Testis (tissue), 2 donors: ENCODE measurements at regions not wholly inside any gene's neighbourhood (a gene's known extent, or its start where the extent isn't known, plus 50 kb on each side); places are given as distances from the start of the nearest gene placed in this dataset.

Experiments
- POLR2A ChIP-seq: fragments of 450-650 bp; IDR thresholded peaks from one replicate; pipeline ENCODE4 v1.6.1; 2017; ENCODE audit warnings: antibody characterized with exemption, mild to moderate bottlenecking, moderate library complexity
- TF ChIP-seq, protein P1 (sequence below), 3 experiments: fragments of 450-650 bp in 2 of 3; fragments of 200-600 bp in 1 of 3; sonication (generic) in 1 of 3; IDR thresholded peaks; one replicate each; pipeline ENCODE4 v1.5.1; 2016 to 2019; ENCODE audit warnings: antibody characterized with exemption in 3 of 3, mild to moderate bottlenecking in 2 of 3, moderate library complexity in 1 of 3

DNA sequence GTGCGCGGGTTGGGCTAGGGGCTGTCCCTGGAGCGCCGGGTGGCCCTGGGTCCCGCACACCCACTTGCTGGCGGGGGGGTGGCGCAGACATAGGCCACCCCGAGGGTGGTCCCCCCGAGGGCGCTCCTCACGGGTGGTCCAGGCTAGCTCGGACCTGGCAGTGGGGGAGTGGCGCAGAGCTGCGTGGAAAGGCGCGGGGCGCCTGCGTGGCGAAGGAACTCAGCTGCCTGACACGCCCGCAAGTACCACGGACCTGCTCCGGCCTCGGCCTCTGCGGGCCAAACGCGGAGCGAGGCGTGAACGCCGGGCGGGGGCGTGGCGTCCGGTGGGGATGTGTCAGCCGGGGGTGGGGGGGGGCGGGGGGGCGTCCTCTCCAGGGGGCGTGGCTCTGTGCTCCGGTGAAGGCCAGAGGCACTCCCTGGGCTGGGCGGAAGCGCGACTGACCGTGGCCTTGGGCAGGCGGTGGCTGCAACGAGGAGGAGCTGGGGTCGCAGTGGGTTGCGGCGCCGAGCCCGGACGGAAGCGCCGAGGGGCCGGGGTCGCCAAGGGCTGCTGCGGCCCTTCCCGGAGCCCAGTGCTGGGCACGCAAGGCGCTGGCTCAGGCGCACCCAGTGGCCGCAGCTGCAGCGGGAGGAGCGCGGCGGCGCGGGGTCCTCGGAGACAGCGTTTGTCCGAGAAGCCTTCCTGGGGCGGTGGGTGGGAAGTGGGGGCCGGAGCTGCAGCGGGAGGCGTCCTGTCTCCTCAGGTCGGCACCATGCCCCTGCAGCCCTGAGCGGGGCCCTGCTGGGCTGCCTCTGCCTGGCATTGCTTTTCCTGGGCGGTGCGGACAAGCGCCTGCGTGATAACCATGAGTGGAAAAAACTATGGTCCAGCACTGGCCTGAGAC, 58.9 kb upstream of the NUPR2 start:
- TF ChIP-seq POLR2A = no peak
- TF ChIP-seq, protein P1, sequence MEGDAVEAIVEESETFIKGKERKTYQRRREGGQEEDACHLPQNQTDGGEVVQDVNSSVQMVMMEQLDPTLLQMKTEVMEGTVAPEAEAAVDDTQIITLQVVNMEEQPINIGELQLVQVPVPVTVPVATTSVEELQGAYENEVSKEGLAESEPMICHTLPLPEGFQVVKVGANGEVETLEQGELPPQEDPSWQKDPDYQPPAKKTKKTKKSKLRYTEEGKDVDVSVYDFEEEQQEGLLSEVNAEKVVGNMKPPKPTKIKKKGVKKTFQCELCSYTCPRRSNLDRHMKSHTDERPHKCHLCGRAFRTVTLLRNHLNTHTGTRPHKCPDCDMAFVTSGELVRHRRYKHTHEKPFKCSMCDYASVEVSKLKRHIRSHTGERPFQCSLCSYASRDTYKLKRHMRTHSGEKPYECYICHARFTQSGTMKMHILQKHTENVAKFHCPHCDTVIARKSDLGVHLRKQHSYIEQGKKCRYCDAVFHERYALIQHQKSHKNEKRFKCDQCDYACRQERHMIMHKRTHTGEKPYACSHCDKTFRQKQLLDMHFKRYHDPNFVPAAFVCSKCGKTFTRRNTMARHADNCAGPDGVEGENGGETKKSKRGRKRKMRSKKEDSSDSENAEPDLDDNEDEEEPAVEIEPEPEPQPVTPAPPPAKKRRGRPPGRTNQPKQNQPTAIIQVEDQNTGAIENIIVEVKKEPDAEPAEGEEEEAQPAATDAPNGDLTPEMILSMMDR (IDR thresholded peaks at IDR 0.05) = no peak
